GM23248 (cell line): ENCODE measurements at regions not wholly inside any gene's neighbourhood (a gene's known extent, or its start where the extent isn't known, plus 50 kb on each side); places are given as distances from the start of the nearest gene placed in this dataset.

Source experiments
- DNase-seq: peaks from one replicate; pipeline ENCODE4 v3.0.0-alpha.2; 2015
- H2AFZ ChIP-seq: fragments of 200-600 bp; sonication (generic); 2 replicates; pipeline ENCODE4 v1.6.1; 2016; ENCODE audit warnings: antibody characterized with exemption
- H3F3A ChIP-seq: fragments of 200-600 bp; sonication (generic); 2 replicates; pipeline ENCODE4 v1.6.1; 2016; ENCODE audit warnings: mild to moderate bottlenecking, antibody characterized with exemption, mixed run types; ENCODE audit not compliant: insufficient read depth
- H3K27ac ChIP-seq: fragments of 200-600 bp; sonication (generic); 2 replicates; pipeline ENCODE4 v1.5.1; 2016; ENCODE audit warnings: mild to moderate bottlenecking
- H3K27me3 ChIP-seq: fragments of 200-600 bp; sonication (generic); replicated peaks from 2 replicates; pipeline ENCODE4 v1.6.1; 2016; ENCODE audit warnings: mild to moderate bottlenecking; ENCODE audit not compliant: insufficient read depth
- H3K36me3 ChIP-seq: fragments of 200-600 bp; sonication (generic); 2 replicates; pipeline ENCODE4 v1.6.1; 2016; ENCODE audit warnings: low read depth, mild to moderate bottlenecking
- H3K4me1 ChIP-seq: fragments of 200-600 bp; sonication (generic); 2 replicates; pipeline ENCODE4 v1.6.1; 2016; ENCODE audit warnings: mild to moderate bottlenecking; ENCODE audit not compliant: insufficient read depth
- H3K4me2 ChIP-seq: fragments of 200-600 bp; sonication (generic); one replicate; pipeline ENCODE4 v1.6.1; 2016; ENCODE audit warnings: mild to moderate bottlenecking; ENCODE audit not compliant: unreplicated experiment
- H3K4me3 ChIP-seq: fragments of 200-600 bp; sonication (generic); 2 replicates; pipeline ENCODE4 v1.5.1; 2016; ENCODE audit warnings: mild to moderate bottlenecking
- H3K79me2 ChIP-seq: fragments of 200-600 bp; sonication (generic); 2 replicates; pipeline ENCODE4 v1.6.1; 2016; ENCODE audit warnings: mild to moderate bottlenecking; ENCODE audit not compliant: insufficient read depth
- H3K9ac ChIP-seq: fragments of 200-600 bp; sonication (generic); 2 replicates; pipeline ENCODE4 v1.6.1; 2016; ENCODE audit warnings: mild to moderate bottlenecking
- H3K9me2 ChIP-seq: fragments of 200-600 bp; sonication (generic); 2 replicates; pipeline ENCODE4 v1.6.1; 2016; ENCODE audit warnings: mixed run types, mild to moderate bottlenecking, moderate library complexity; ENCODE audit not compliant: insufficient read depth
- H3K9me3 ChIP-seq: fragments of 200-600 bp; sonication (generic); one replicate; pipeline ENCODE4 v1.6.1; 2017; ENCODE audit warnings: low read depth
- H4K20me1 ChIP-seq: fragments of 200-600 bp; sonication (generic); 2 replicates; pipeline ENCODE4 v1.6.0; 2016; ENCODE audit not compliant: insufficient read depth
- EZH2 ChIP-seq: fragments of 200-600 bp; sonication (generic); IDR thresholded peaks from 2 replicates; pipeline ENCODE4 v1.6.1; 2018; ENCODE audit warnings: antibody characterized with exemption, mild to moderate bottlenecking; ENCODE audit not compliant: insufficient read depth, poor library complexity, severe bottlenecking
- EZH2phosphoT487 ChIP-seq: fragments of 200-600 bp; sonication (generic); IDR thresholded peaks from 2 replicates; pipeline ENCODE4 v1.6.1; 2018; ENCODE audit warnings: antibody characterized with exemption, moderate library complexity, mild to moderate bottlenecking, low read depth; ENCODE audit not compliant: insufficient read depth
- WGBS, 2 experiments: methylation state at CpG; one replicate each; pipeline ENCODE4 v1.1.6; 2015 to 2017; ENCODE audit warnings: low lambda C conversion rate in 2 of 2, low coverage in 1 of 2; ENCODE audit errors: missing lambda C conversion rate in 2 of 2; 5-methylcytosine and 5-hydroxymethylcytosine counted together
- in situ Hi-C: fragments of 300-500 bp; cut with MboI; formaldehyde crosslinking; loops from 2 replicates; pipeline ENCODE4 v1.15.0; 2020

- H3K79me2 ChIP-seq, result no peaks in the 10 kb centered on the region
- H3K27ac ChIP-seq, result no peak overlapping the region
- H2AFZ ChIP-seq, result no peak overlapping the region
- TF ChIP-seq EZH2, result no peak
- no peak for TF ChIP-seq EZH2phosphoT487
- H3K4me3 ChIP-seq, result no peak overlapping the region
- no peaks in the 10 kb centered on the region for H3F3A ChIP-seq
- no peaks in the 10 kb centered on the region for H3K9me2 ChIP-seq
- no peak for DNase-seq
- no peaks in the 10 kb centered on the region for H3K9me3 ChIP-seq
- no peaks in the 10 kb centered on the region for H4K20me1 ChIP-seq
- in situ Hi-C loops, result no loop called here
- H3K27me3 ChIP-seq, result peaks cover 7% of the 10 kb centered on the region; the same call in 1 of the 2 replicates
- H3K4me1 ChIP-seq, result no peaks in the 10 kb centered on the region
- H3K4me2 ChIP-seq, result no peak overlapping the region
- H3K36me3 ChIP-seq, result no peaks in the 10 kb centered on the region
- 36 to 40% methylated on average over 2 of the region's 2 CpGs for WGBS, 2 experiments
- H3K9ac ChIP-seq, result no peak overlapping the region
Observed at GRCh38 chr3:124593442-124593829, 136.8 kb upstream of the UMPS start.

- Histone ChIP-seq H3K27ac (no peak overlapping the region), H3K9me3 (no peaks in the 10 kb centered on the region), H4K20me1 (no peaks in the 10 kb centered on the region), H3K4me1 (no peaks in the 10 kb centered on the region), H3K36me3 (no peaks in the 10 kb centered on the region), H3K9ac (no peak overlapping the region), H3K27me3 (peaks cover 7% of the 10 kb centered on the region; the same call in 1 of the 2 replicates), H3K79me2 (no peaks in the 10 kb centered on the region), H3F3A (no peaks in the 10 kb centered on the region), H3K4me2 (no peak overlapping the region), H3K4me3 (no peak overlapping the region), H2AFZ (no peak overlapping the region), H3K9me2 (no peaks in the 10 kb centered on the region)
- 53 to 55% methylated on average over 1 of the region's 1 CpG for WGBS, 2 experiments
- TF ChIP-seq EZH2phosphoT487 (no peak), EZH2 (no peak)
- in situ Hi-C loops, result no loop called here
- DNase-seq, result no peak
Observed at GRCh38 chr3:124594581-124594980, 135.7 kb upstream of the UMPS start.

GRCh38 chr3:124597273-124597672 is 133.0 kb upstream of the UMPS start:
- no peak for DNase-seq
- no peak overlapping the region for H3K4me3 ChIP-seq
- H3K79me2 ChIP-seq, result no peaks in the 10 kb centered on the region

GRCh38 chr3:124597979-124598378 is 132.3 kb upstream of the UMPS start:
- Histone ChIP-seq H3K27ac (no peak overlapping the region), H3K9ac (no peak overlapping the region), H3K27me3 (peaks cover 6% of the 10 kb centered on the region; the same call in 1 of the 2 replicates), H3K9me2 (no peaks in the 10 kb centered on the region), H2AFZ (no peak overlapping the region), H3K36me3 (no peaks in the 10 kb centered on the region), H3K4me2 (no peak overlapping the region), H4K20me1 (no peaks in the 10 kb centered on the region), H3K9me3 (no peaks in the 10 kb centered on the region), H3K4me1 (no peaks in the 10 kb centered on the region), H3F3A (no peaks in the 10 kb centered on the region), H3K79me2 (no peaks in the 10 kb centered on the region), H3K4me3 (no peak overlapping the region)
- in situ Hi-C loops, result no loop called here
- TF ChIP-seq EZH2 (no peak), EZH2phosphoT487 (no peak)
- 24 to 36% methylated on average over 3 of the region's 3 CpGs for WGBS, 2 experiments
- DNase-seq, result no peak

More at GRCh38 chr3:124597273-124597672, 133.0 kb upstream of the UMPS start:
- H2AFZ ChIP-seq, result no peak overlapping the region
- no peaks in the 10 kb centered on the region for H3K9me2 ChIP-seq
- WGBS, 2 experiments, result 39 to 49% methylated on average over 3 of the region's 3 CpGs
- no peak overlapping the region for H3K4me2 ChIP-seq
- in situ Hi-C loops, result no loop called here
- no peaks in the 10 kb centered on the region for H3K9me3 ChIP-seq
- TF ChIP-seq EZH2phosphoT487 (no peak), EZH2 (no peak)
- no peaks in the 10 kb centered on the region for H3K4me1 ChIP-seq
- H3K36me3 ChIP-seq, result no peaks in the 10 kb centered on the region
- H3F3A ChIP-seq, result no peaks in the 10 kb centered on the region
- no peaks in the 10 kb centered on the region for H4K20me1 ChIP-seq
- no peak overlapping the region for H3K9ac ChIP-seq
- H3K27ac ChIP-seq, result no peak overlapping the region
- H3K27me3 ChIP-seq, result peaks cover 2% of the 10 kb centered on the region; the same call in 1 of the 2 replicates

- Histone ChIP-seq H3K9ac (no peak overlapping the region), H3K4me2 (no peak overlapping the region), H3K36me3 (no peaks in the 10 kb centered on the region), H3K27ac (no peak overlapping the region), H3K27me3 (peaks cover 12% of the 10 kb centered on the region; the same call in 1 of the 2 replicates), H3K4me1 (no peaks in the 10 kb centered on the region), H3K4me3 (no peak overlapping the region), H2AFZ (no peak overlapping the region), H3K9me2 (no peaks in the 10 kb centered on the region), H4K20me1 (no peaks in the 10 kb centered on the region), H3K9me3 (no peaks in the 10 kb centered on the region), H3K79me2 (no peaks in the 10 kb centered on the region), H3F3A (no peaks in the 10 kb centered on the region)
- DNase-seq, result no peak
- WGBS, 2 experiments, result 62 to 66% methylated on average over 9 of the region's 9 CpGs
- in situ Hi-C loops, result no loop called here
- TF ChIP-seq EZH2, result no peak
- TF ChIP-seq EZH2phosphoT487, result no peak
Observed at GRCh38 chr3:124599147-124599765, 131.0 kb upstream of the UMPS start.
